ENCODE measurements at regions not wholly inside any gene's neighbourhood (a gene's known extent, or its start where the extent isn't known, plus 50 kb on each side); places are given as distances from the start of the nearest gene placed in this dataset.

GRCh38 chr10:36251068-36251467, 609.0 kb upstream of the FZD8 start:
- H3K9me3 ChIP-seq (ENCODE audit: control insufficient read depth in 1 of 2, low read length in 2 of 2): no peaks in the 10 kb centered on the region
- no peaks in the 10 kb centered on the region for H3K4me1 ChIP-seq (ENCODE audit: control insufficient read depth in 1 of 2, insufficient read depth in 2 of 2, low read length in 2 of 2)
- H3K9ac ChIP-seq (ENCODE audit: low read depth in 1 of 2, low read length in 2 of 2): no peak overlapping the region
- H3K27ac ChIP-seq (ENCODE audit: low read depth, low read length): no peak overlapping the region
- no peaks in the 10 kb centered on the region for H3K36me3 ChIP-seq (ENCODE audit: control insufficient read depth in 1 of 2, insufficient read depth in 2 of 2, low read length in 2 of 2)
- no peaks in the 10 kb centered on the region for H3K27me3 ChIP-seq (ENCODE audit: control insufficient read depth in 1 of 2, insufficient read depth in 2 of 2, low read length in 2 of 2)
- H3K4me3 ChIP-seq (ENCODE audit: low read depth in 1 of 2, low read length in 2 of 2): no peak overlapping the region

GRCh38 chr10:36248304-36248981, 606.3 kb upstream of the FZD8 start:
- no peaks in the 10 kb centered on the region for H3K27me3 ChIP-seq (ENCODE audit: control insufficient read depth in 1 of 2, insufficient read depth in 2 of 2, low read length in 2 of 2)
- H3K4me1 ChIP-seq (ENCODE audit: control insufficient read depth in 1 of 2, insufficient read depth in 2 of 2, low read length in 2 of 2): no peaks in the 10 kb centered on the region
- H3K9ac ChIP-seq (ENCODE audit: low read depth in 1 of 2, low read length in 2 of 2): no peak overlapping the region
- H3K9me3 ChIP-seq (ENCODE audit: control insufficient read depth in 1 of 2, low read length in 2 of 2): peaks cover 0 to 7% of the 10 kb centered on the region in 2 donors
- H3K4me3 ChIP-seq (ENCODE audit: low read depth in 1 of 2, low read length in 2 of 2): no peak overlapping the region
- no peaks in the 10 kb centered on the region for H3K36me3 ChIP-seq (ENCODE audit: control insufficient read depth in 1 of 2, insufficient read depth in 2 of 2, low read length in 2 of 2)
- no peak overlapping the region for H3K27ac ChIP-seq (ENCODE audit: low read depth, low read length)

- Histone ChIP-seq H3K27ac (ENCODE audit: low read depth, low read length) (no peak overlapping the region), H3K9ac (ENCODE audit: low read depth in 1 of 2, low read length in 2 of 2) (no peak overlapping the region), H3K27me3 (ENCODE audit: control insufficient read depth in 1 of 2, insufficient read depth in 2 of 2, low read length in 2 of 2) (no peaks in the 10 kb centered on the region), H3K4me3 (ENCODE audit: low read depth in 1 of 2, low read length in 2 of 2) (no peak overlapping the region), H3K36me3 (ENCODE audit: control insufficient read depth in 1 of 2, insufficient read depth in 2 of 2, low read length in 2 of 2) (no peaks in the 10 kb centered on the region), H3K4me1 (ENCODE audit: control insufficient read depth in 1 of 2, insufficient read depth in 2 of 2, low read length in 2 of 2) (no peaks in the 10 kb centered on the region), H3K9me3 (ENCODE audit: control insufficient read depth in 1 of 2, low read length in 2 of 2) (peaks cover 0 to 7% of the 10 kb centered on the region in 2 donors)
Observed at GRCh38 chr10:36247478-36247877, 605.4 kb upstream of the FZD8 start.

DNA sequence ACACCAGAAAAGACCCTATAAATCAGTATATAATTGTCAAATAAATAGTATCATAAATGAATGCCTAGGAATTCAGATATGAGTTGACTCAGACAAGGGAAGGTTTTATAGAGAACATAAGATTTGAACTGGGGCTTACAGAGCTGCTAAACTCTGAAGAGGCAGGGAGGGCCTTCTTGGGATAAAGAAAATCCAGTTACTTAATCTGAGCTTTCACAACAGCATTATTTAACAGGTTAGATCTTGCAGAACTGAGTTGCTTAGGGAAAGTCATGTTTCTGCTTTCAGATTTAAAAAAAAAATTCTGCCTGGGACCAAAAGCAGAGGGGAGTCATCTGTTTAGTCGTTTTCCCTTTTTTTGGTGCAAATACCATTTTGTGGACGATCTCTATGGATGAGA, 594.8 kb upstream of the FZD8 start:
- H3K27ac ChIP-seq (ENCODE audit: low read depth, low read length): no peak overlapping the region
- no peak overlapping the region for H3K9ac ChIP-seq (ENCODE audit: low read depth in 1 of 2, low read length in 2 of 2)
- H3K36me3 ChIP-seq (ENCODE audit: control insufficient read depth in 1 of 2, insufficient read depth in 2 of 2, low read length in 2 of 2): no peaks in the 10 kb centered on the region
- peaks cover 0 to 10% of the 10 kb centered on the region in 2 donors for H3K9me3 ChIP-seq (ENCODE audit: control insufficient read depth in 1 of 2, low read length in 2 of 2)
- H3K4me1 ChIP-seq (ENCODE audit: control insufficient read depth in 1 of 2, insufficient read depth in 2 of 2, low read length in 2 of 2): no peaks in the 10 kb centered on the region
- no peaks in the 10 kb centered on the region for H3K27me3 ChIP-seq (ENCODE audit: control insufficient read depth in 1 of 2, insufficient read depth in 2 of 2, low read length in 2 of 2)
- no peak overlapping the region for H3K4me3 ChIP-seq (ENCODE audit: low read depth in 1 of 2, low read length in 2 of 2)

- H3K9me3 ChIP-seq (ENCODE audit: control insufficient read depth in 1 of 2, low read length in 2 of 2): peaks cover 0 to 10% of the 10 kb centered on the region in 2 donors
- H3K4me3 ChIP-seq (ENCODE audit: low read depth in 1 of 2, low read length in 2 of 2): no peak overlapping the region
- H3K36me3 ChIP-seq (ENCODE audit: control insufficient read depth in 1 of 2, insufficient read depth in 2 of 2, low read length in 2 of 2): no peaks in the 10 kb centered on the region
- no peak overlapping the region for H3K9ac ChIP-seq (ENCODE audit: low read depth in 1 of 2, low read length in 2 of 2)
- H3K4me1 ChIP-seq (ENCODE audit: control insufficient read depth in 1 of 2, insufficient read depth in 2 of 2, low read length in 2 of 2): no peaks in the 10 kb centered on the region
- H3K27ac ChIP-seq (ENCODE audit: low read depth, low read length): no peak overlapping the region
- H3K27me3 ChIP-seq (ENCODE audit: control insufficient read depth in 1 of 2, insufficient read depth in 2 of 2, low read length in 2 of 2): no peaks in the 10 kb centered on the region
Observed at GRCh38 chr10:36236341-36236740, 594.2 kb upstream of the FZD8 start.

DNA sequence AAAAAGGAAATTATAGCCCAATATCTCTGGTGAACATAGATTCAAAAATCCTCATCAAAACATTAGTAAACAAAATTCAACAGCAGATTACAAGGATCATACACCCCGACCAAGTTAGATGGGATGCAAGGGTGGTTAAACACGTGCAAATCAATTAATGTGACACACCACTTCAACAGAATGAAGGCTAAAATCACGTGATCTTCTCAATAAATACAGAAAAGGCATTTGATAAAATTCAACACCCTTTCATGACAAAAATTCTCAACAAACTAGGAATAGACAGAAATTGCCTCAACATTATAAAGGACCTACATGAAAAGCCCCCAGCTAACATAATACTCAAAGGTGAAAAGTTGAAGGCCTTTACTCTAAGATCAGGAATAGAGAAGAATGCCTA, 590.8 kb upstream of the FZD8 start:
- peaks cover 4 to 6% of the 10 kb centered on the region in 2 donors for H3K9me3 ChIP-seq (ENCODE audit: control insufficient read depth in 1 of 2, low read length in 2 of 2)
- H3K27me3 ChIP-seq (ENCODE audit: control insufficient read depth in 1 of 2, insufficient read depth in 2 of 2, low read length in 2 of 2): no peaks in the 10 kb centered on the region
- H3K36me3 ChIP-seq (ENCODE audit: control insufficient read depth in 1 of 2, insufficient read depth in 2 of 2, low read length in 2 of 2): no peaks in the 10 kb centered on the region
- H3K9ac ChIP-seq (ENCODE audit: low read depth in 1 of 2, low read length in 2 of 2): no peak overlapping the region
- H3K4me1 ChIP-seq (ENCODE audit: control insufficient read depth in 1 of 2, insufficient read depth in 2 of 2, low read length in 2 of 2): no peaks in the 10 kb centered on the region
- H3K4me3 ChIP-seq (ENCODE audit: low read depth in 1 of 2, low read length in 2 of 2): no peak overlapping the region
- no peak overlapping the region for H3K27ac ChIP-seq (ENCODE audit: low read depth, low read length)

DNA sequence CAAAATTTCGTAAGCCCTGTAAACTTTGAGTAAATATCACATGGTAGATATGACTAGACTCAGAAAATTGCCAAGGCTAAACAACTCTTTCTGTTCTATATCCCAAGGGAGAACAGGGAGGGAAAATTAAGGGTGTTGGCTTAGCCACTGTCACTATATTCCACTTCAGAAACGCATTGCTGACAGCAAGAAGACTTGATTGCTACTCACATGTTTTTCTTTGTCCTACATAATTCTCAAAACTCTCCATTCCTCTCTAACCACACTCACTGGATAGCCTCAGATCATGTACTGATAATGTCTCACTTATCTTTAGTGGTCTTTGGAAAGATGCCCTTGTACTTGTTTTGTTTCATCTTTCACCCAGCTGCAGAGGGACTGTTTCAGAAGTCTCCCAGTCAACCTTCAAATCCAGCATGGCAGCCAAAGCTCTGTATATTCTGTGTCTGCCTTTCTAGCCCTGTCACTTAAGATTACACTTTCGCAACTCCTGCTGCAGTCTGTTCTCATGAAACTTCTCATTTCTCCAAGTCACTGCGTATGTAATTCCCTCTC, 582.4 kb upstream of the FZD8 start:
- no peaks in the 10 kb centered on the region for H3K27me3 ChIP-seq (ENCODE audit: control insufficient read depth in 1 of 2, insufficient read depth in 2 of 2, low read length in 2 of 2)
- H3K9me3 ChIP-seq (ENCODE audit: control insufficient read depth in 1 of 2, low read length in 2 of 2): peaks cover 6 to 7% of the 10 kb centered on the region in 2 donors
- H3K27ac ChIP-seq (ENCODE audit: low read depth, low read length): no peak overlapping the region

GRCh38 chr10:36221101-36221500, 579.0 kb upstream of the FZD8 start:
- Histone ChIP-seq H3K9ac (ENCODE audit: low read depth in 1 of 2, low read length in 2 of 2) (no peak overlapping the region), H3K4me1 (ENCODE audit: control insufficient read depth in 1 of 2, insufficient read depth in 2 of 2, low read length in 2 of 2) (no peaks in the 10 kb centered on the region)

More for the DNA sequence above, 582.4 kb upstream of the FZD8 start:
- Histone ChIP-seq H3K36me3 (ENCODE audit: control insufficient read depth in 1 of 2, insufficient read depth in 2 of 2, low read length in 2 of 2) (no peaks in the 10 kb centered on the region), H3K4me3 (ENCODE audit: low read depth in 1 of 2, low read length in 2 of 2) (no peak overlapping the region), H3K9ac (ENCODE audit: low read depth in 1 of 2, low read length in 2 of 2) (no peak overlapping the region), H3K4me1 (ENCODE audit: control insufficient read depth in 1 of 2, insufficient read depth in 2 of 2, low read length in 2 of 2) (no peaks in the 10 kb centered on the region)

DNA sequence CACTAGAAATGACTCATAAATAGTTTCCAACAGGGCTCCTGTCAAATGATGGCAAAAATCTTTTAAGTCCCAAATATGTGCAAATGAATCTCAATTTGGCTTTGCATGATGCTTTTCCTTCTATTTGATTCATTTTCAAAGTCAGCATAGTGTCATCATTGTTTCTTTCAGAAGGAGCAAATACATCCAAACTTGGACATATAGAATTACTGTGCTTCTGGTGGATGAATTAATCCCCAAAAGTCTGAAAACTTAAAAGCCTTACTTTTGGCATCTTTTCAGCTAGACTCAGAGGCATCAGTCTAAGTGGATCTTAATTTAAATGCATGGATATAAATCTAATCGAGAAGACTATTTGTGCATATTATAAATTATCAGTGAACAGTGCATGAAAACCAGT, 578.1 kb upstream of the FZD8 start:
- Histone ChIP-seq H3K4me3 (ENCODE audit: low read depth in 1 of 2, low read length in 2 of 2) (no peak overlapping the region), H3K36me3 (ENCODE audit: control insufficient read depth in 1 of 2, insufficient read depth in 2 of 2, low read length in 2 of 2) (no peaks in the 10 kb centered on the region), H3K4me1 (ENCODE audit: control insufficient read depth in 1 of 2, insufficient read depth in 2 of 2, low read length in 2 of 2) (no peaks in the 10 kb centered on the region), H3K27ac (ENCODE audit: low read depth, low read length) (no peak overlapping the region), H3K9ac (ENCODE audit: low read depth in 1 of 2, low read length in 2 of 2) (no peak overlapping the region), H3K9me3 (ENCODE audit: control insufficient read depth in 1 of 2, low read length in 2 of 2) (peaks cover 0 to 9% of the 10 kb centered on the region in 2 donors), H3K27me3 (ENCODE audit: control insufficient read depth in 1 of 2, insufficient read depth in 2 of 2, low read length in 2 of 2) (no peaks in the 10 kb centered on the region)

More at GRCh38 chr10:36221101-36221500, 579.0 kb upstream of the FZD8 start:
- no peak overlapping the region for H3K4me3 ChIP-seq (ENCODE audit: low read depth in 1 of 2, low read length in 2 of 2)
- peaks cover 4 to 9% of the 10 kb centered on the region in 2 donors for H3K9me3 ChIP-seq (ENCODE audit: control insufficient read depth in 1 of 2, low read length in 2 of 2)
- no peaks in the 10 kb centered on the region for H3K36me3 ChIP-seq (ENCODE audit: control insufficient read depth in 1 of 2, insufficient read depth in 2 of 2, low read length in 2 of 2)
- no peak overlapping the region for H3K27ac ChIP-seq (ENCODE audit: low read depth, low read length)
- no peaks in the 10 kb centered on the region for H3K27me3 ChIP-seq (ENCODE audit: control insufficient read depth in 1 of 2, insufficient read depth in 2 of 2, low read length in 2 of 2)

DNA sequence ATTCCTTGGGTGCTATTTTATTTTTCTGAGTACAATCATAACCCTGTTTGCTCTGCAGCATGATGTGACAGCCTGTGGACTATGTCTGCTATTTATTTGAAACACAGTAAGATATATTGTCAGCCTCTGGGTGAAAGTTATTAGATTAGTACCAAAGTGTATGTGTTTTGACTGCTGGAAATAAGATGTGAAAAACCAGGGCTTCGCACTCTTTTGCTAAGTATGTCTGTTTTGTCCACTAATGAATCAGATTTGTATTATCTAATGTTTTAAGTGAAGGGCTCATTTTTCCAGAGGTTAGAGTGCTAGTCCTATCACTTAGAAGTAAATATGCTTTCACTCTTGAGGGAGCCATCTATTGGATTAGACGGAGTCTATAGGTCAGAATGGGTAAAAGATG, 569.8 kb upstream of the FZD8 start:
- Histone ChIP-seq H3K9me3 (ENCODE audit: control insufficient read depth in 1 of 2, low read length in 2 of 2) (no peaks in the 10 kb centered on the region), H3K4me3 (ENCODE audit: low read depth in 1 of 2, low read length in 2 of 2) (no peak overlapping the region), H3K27me3 (ENCODE audit: control insufficient read depth in 1 of 2, insufficient read depth in 2 of 2, low read length in 2 of 2) (no peaks in the 10 kb centered on the region), H3K4me1 (ENCODE audit: control insufficient read depth in 1 of 2, insufficient read depth in 2 of 2, low read length in 2 of 2) (no peaks in the 10 kb centered on the region), H3K36me3 (ENCODE audit: control insufficient read depth in 1 of 2, insufficient read depth in 2 of 2, low read length in 2 of 2) (no peaks in the 10 kb centered on the region), H3K9ac (ENCODE audit: low read depth in 1 of 2, low read length in 2 of 2) (no peak overlapping the region), H3K27ac (ENCODE audit: low read depth, low read length) (no peak overlapping the region)
